CD14-positive monocyte (primary cell): ENCODE measurements at regions not wholly inside any gene's neighbourhood (a gene's known extent, or its start where the extent isn't known, plus 50 kb on each side); places are given as distances from the start of the nearest gene placed in this dataset.

Experiments used
- DNase-seq, 3 donors: peaks; one replicate each; pipeline ENCODE4 v3.0.0-alpha.2; 2011 to 2022
- H2AFZ ChIP-seq: 2 replicates; pipeline ENCODE4 v1.6.0; 2012; ENCODE audit warnings: mild to moderate bottlenecking, low read depth, low read length, inconsistent platforms; ENCODE audit not compliant: insufficient read depth, poor library complexity, severe bottlenecking
- H3K27ac ChIP-seq, 2 donors: 1 replicate in 1 of 2; 2 replicates in 1 of 2; pipeline ENCODE4 v1.5.1; 2012 to 2013; ENCODE audit warnings: low read length in 2 of 2, control low read depth in 1 of 2, inconsistent platforms in 1 of 2, low read depth in 1 of 2, mild to moderate bottlenecking in 1 of 2
- H3K27me3 ChIP-seq, 2 donors: one replicate each; pipeline versions ENCODE4 v1.6.0 to v1.6.1; 2011 to 2013; ENCODE audit warnings: low read length in 2 of 2; ENCODE audit not compliant: control insufficient read depth in 2 of 2, insufficient read depth in 2 of 2
- H3K36me3 ChIP-seq, 2 donors: replicated peaks in 1 of 2; 1 replicate in 1 of 2; 2 replicates in 1 of 2; pipeline versions ENCODE4 v1.5.1 to v1.6.1; 2012 to 2013; ENCODE audit warnings: low read length in 2 of 2, control low read depth in 1 of 2, inconsistent platforms in 1 of 2, mild to moderate bottlenecking in 1 of 2; ENCODE audit not compliant: insufficient read depth in 2 of 2, control insufficient read depth in 1 of 2
- H3K4me1 ChIP-seq, 2 donors: 1 replicate in 1 of 2; 2 replicates in 1 of 2; pipeline versions ENCODE4 v1.5.1 to v1.6.1; 2012 to 2013; ENCODE audit warnings: low read length in 2 of 2, control low read depth in 1 of 2, inconsistent platforms in 1 of 2, mild to moderate bottlenecking in 1 of 2, moderate library complexity in 1 of 2; ENCODE audit not compliant: insufficient read depth in 2 of 2, control insufficient read depth in 1 of 2
- H3K4me2 ChIP-seq: replicated peaks from 2 replicates; pipeline ENCODE3; 2012; ENCODE audit warnings: low read length, moderate library complexity, mild to moderate bottlenecking; ENCODE audit not compliant: poor library complexity, severe bottlenecking; ENCODE audit errors: extremely low read depth
- H3K4me3 ChIP-seq, 3 experiments: fragments of 200-600 bp in 1 of 3; sonication (generic) in 1 of 3; replicated peaks in 1 of 3; 1 replicate in 2 of 3; 2 replicates in 1 of 3; pipeline ENCODE4 v1.5.1; 2011 to 2013; ENCODE audit warnings: low read length in 3 of 3, mild to moderate bottlenecking in 3 of 3, control low read depth in 2 of 3, low read depth in 2 of 3, inconsistent platforms in 1 of 3, moderate library complexity in 1 of 3
- H3K79me2 ChIP-seq: 2 replicates; pipeline ENCODE4 v1.6.0; 2012; ENCODE audit warnings: mild to moderate bottlenecking, control low read depth, inconsistent platforms, low read length, moderate library complexity; ENCODE audit not compliant: insufficient read depth
- H3K9ac ChIP-seq: 2 replicates; pipeline ENCODE4 v1.6.0; 2017; ENCODE audit warnings: low read length, mild to moderate bottlenecking; ENCODE audit not compliant: insufficient read depth, poor library complexity, severe bottlenecking
- H3K9me3 ChIP-seq, 2 donors: replicated peaks in 1 of 2; 1 replicate in 1 of 2; 2 replicates in 1 of 2; pipeline versions ENCODE4 v1.5.1 to v1.6.1; 2012 to 2013; ENCODE audit warnings: low read length in 2 of 2, control low read depth in 1 of 2; ENCODE audit not compliant: control insufficient read depth in 1 of 2, insufficient read depth in 1 of 2
- H4K20me1 ChIP-seq: 2 replicates; pipeline ENCODE4 v1.6.0; 2012; ENCODE audit warnings: mild to moderate bottlenecking, low read length, control low read depth, moderate library complexity; ENCODE audit not compliant: insufficient read depth
- H3K27ac Mint-ChIP-seq, 7 donors: one replicate each; pipeline ENCODE4 v1.8.0; 2020; ENCODE audit warnings: mild to moderate bottlenecking in 7 of 7, mixed read lengths in 7 of 7, moderate library complexity in 6 of 7, inconsistent platforms in 2 of 7
- H3K27me3 Mint-ChIP-seq, 3 donors: one replicate each; pipeline ENCODE4 v1.8.0; 2021 to 2022; ENCODE audit warnings: low read depth in 3 of 3, mild to moderate bottlenecking in 3 of 3, mixed read lengths in 3 of 3, moderate library complexity in 3 of 3, inconsistent platforms in 1 of 3
- H3K36me3 Mint-ChIP-seq, 2 donors: one replicate each; pipeline ENCODE4 v1.8.0; 2020; ENCODE audit warnings: mixed read lengths in 2 of 2, inconsistent platforms in 1 of 2, mild to moderate bottlenecking in 1 of 2
- H3K4me1 Mint-ChIP-seq: one replicate; pipeline ENCODE4 v1.8.0; 2020; ENCODE audit warnings: mild to moderate bottlenecking, mixed read lengths
- H3K4me3 Mint-ChIP-seq, 2 donors: one replicate each; pipeline ENCODE4 v1.8.0; 2020; ENCODE audit warnings: mild to moderate bottlenecking in 2 of 2, mixed read lengths in 2 of 2, moderate library complexity in 1 of 2
- H3K9me3 Mint-ChIP-seq, 7 donors: one replicate each; pipeline ENCODE4 v1.8.0; 2020 to 2022; ENCODE audit warnings: mixed read lengths in 7 of 7, mild to moderate bottlenecking in 6 of 7, moderate library complexity in 6 of 7, inconsistent platforms in 2 of 7
- WGBS: methylation state at CpG from one replicate; pipeline ENCODE4 v1.1.5; 2013; ENCODE audit warnings: missing lambda C conversion rate; ENCODE audit not compliant: insufficient coverage; 5-methylcytosine and 5-hydroxymethylcytosine counted together
- intact Hi-C, 2 donors: fragments of 100-400 bp; cut with micrococcal nuclease; formaldehyde crosslinking; loops; one replicate each; pipeline versions ENCODE4 v1.15.0 to v1.15.1; 2023
- TF ChIP-seq, protein P1 (sequence below): fragments of 200-600 bp; IDR thresholded peaks from one replicate; pipeline ENCODE4 v1.8.0; 2022; ENCODE audit warnings: antibody characterized with exemption, mild to moderate bottlenecking

GRCh38 chr15:91522605-91523332 lies 330.7 kb upstream of the SLCO3A1 start:
- H3K4me1 Mint-ChIP-seq: peaks cover 5% of the 10 kb centered on the region
- Histone ChIP-seq H3K27me3 (no peaks in the 10 kb centered on the region), H3K4me3 (no peak overlapping the region), H3K79me2 (no peaks in the 10 kb centered on the region), H3K4me1 (no peaks in the 10 kb centered on the region), H3K36me3 (no peaks in the 10 kb centered on the region), H3K27ac (no peak overlapping the region), H3K4me2 (no peak overlapping the region), H3K9me3 (no peaks in the 10 kb centered on the region), H2AFZ (no peak overlapping the region), H4K20me1 (no peaks in the 10 kb centered on the region), H3K9ac (no peak overlapping the region)
- intact Hi-C loops: no loop called here
- no peak for DNase-seq
- H3K27ac Mint-ChIP-seq: no peak overlapping the region
- H3K36me3 Mint-ChIP-seq: no peaks in the 10 kb centered on the region
- H3K27me3 Mint-ChIP-seq: peaks cover 0 to 2% (median 0%) of the 10 kb centered on the region in 3 donors
- WGBS: no CpG with 5 or more reads among the region's 2 CpGs
- H3K4me3 Mint-ChIP-seq: no peak overlapping the region
- TF ChIP-seq, protein P1, sequence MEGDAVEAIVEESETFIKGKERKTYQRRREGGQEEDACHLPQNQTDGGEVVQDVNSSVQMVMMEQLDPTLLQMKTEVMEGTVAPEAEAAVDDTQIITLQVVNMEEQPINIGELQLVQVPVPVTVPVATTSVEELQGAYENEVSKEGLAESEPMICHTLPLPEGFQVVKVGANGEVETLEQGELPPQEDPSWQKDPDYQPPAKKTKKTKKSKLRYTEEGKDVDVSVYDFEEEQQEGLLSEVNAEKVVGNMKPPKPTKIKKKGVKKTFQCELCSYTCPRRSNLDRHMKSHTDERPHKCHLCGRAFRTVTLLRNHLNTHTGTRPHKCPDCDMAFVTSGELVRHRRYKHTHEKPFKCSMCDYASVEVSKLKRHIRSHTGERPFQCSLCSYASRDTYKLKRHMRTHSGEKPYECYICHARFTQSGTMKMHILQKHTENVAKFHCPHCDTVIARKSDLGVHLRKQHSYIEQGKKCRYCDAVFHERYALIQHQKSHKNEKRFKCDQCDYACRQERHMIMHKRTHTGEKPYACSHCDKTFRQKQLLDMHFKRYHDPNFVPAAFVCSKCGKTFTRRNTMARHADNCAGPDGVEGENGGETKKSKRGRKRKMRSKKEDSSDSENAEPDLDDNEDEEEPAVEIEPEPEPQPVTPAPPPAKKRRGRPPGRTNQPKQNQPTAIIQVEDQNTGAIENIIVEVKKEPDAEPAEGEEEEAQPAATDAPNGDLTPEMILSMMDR: no peak
- peaks cover 0 to 3% (median 2%) of the 10 kb centered on the region in 7 donors for H3K9me3 Mint-ChIP-seq

GRCh38 chr15:91523596-91523995 lies 329.9 kb upstream of the SLCO3A1 start:
- intact Hi-C loops: no loop called here
- H3K27ac ChIP-seq: no peak overlapping the region
- H3K27me3 Mint-ChIP-seq: peaks cover 0 to 2% (median 0%) of the 10 kb centered on the region in 3 donors
- H3K79me2 ChIP-seq: no peaks in the 10 kb centered on the region
- no peak overlapping the region for H3K27ac Mint-ChIP-seq
- no CpG with 5 or more reads among the region's 1 CpG for WGBS
- no peak overlapping the region for H2AFZ ChIP-seq
- no peak overlapping the region for H3K4me2 ChIP-seq
- H4K20me1 ChIP-seq: no peaks in the 10 kb centered on the region
- peaks cover 0 to 3% (median 2%) of the 10 kb centered on the region in 7 donors for H3K9me3 Mint-ChIP-seq
- peaks cover 3% of the 10 kb centered on the region for H3K4me1 Mint-ChIP-seq
- no peak overlapping the region for H3K4me3 Mint-ChIP-seq
- TF ChIP-seq, protein P1: no peak
- H3K9me3 ChIP-seq: no peaks in the 10 kb centered on the region
- no peaks in the 10 kb centered on the region for H3K36me3 ChIP-seq
- no peaks in the 10 kb centered on the region for H3K27me3 ChIP-seq
- no peak overlapping the region for H3K4me3 ChIP-seq
- H3K36me3 Mint-ChIP-seq: no peaks in the 10 kb centered on the region
- no peak overlapping the region for H3K9ac ChIP-seq
- DNase-seq: no peak
- no peaks in the 10 kb centered on the region for H3K4me1 ChIP-seq
